AG04450 (cell line): ENCODE measurements at regions not wholly inside any gene's neighbourhood (a gene's known extent, or its start where the extent isn't known, plus 50 kb on each side); places are given as distances from the start of the nearest gene placed in this dataset.

Experiments used
- CTCF ChIA-PET: fragments of 300-600, 350-600 bp; formaldehyde crosslinking; extraction: SDS; loops from one replicate; lab custom pipeline; 2022; ENCODE audit warnings: antibody characterized with exemption, inconsistent platforms; lab: Charles Lee
- POLR2A ChIA-PET: fragments of 350-600 bp; formaldehyde crosslinking; extraction: SDS; loops from one replicate; lab custom pipeline; 2021; ENCODE audit warnings: antibody characterized with exemption, inconsistent platforms; lab: Yijun Ruan, JAX
- DNase-seq: peaks from one replicate; pipeline ENCODE4 v3.0.0-alpha.2; 2011; ENCODE audit warnings: low read depth, low spot score
- H3K27ac ChIP-seq: one replicate; pipeline ENCODE4 v1.5.1; 2012; ENCODE audit warnings: low read depth, low read length, control low read depth
- H3K27me3 ChIP-seq: one replicate; pipeline ENCODE4 v1.6.0; 2012; ENCODE audit warnings: low read length; ENCODE audit not compliant: control insufficient read depth, insufficient read depth
- H3K4me3 ChIP-seq: 2 replicates; pipeline ENCODE4 v1.5.1; 2011; ENCODE audit warnings: mild to moderate bottlenecking, low read depth, low read length, control low read depth
- H3K9me3 ChIP-seq: 2 replicates; pipeline ENCODE4 v1.5.1; 2012; ENCODE audit warnings: low read length; ENCODE audit not compliant: control insufficient read depth, insufficient read depth
- CTCF ChIP-seq: IDR thresholded peaks from 2 replicates; pipeline ENCODE4 v1.5.1; 2011; ENCODE audit warnings: low read depth, low read length, control low read depth, inconsistent platforms

- TF ChIP-seq CTCF, result no peak
- Histone ChIP-seq H3K27ac (no peak overlapping the region), H3K27me3 (no peaks in the 10 kb centered on the region), H3K4me3 (no peak overlapping the region), H3K9me3 (peaks cover 77% of the 10 kb centered on the region)
- POLR2A ChIA-PET, result no interaction called here
- DNase-seq, result no peak
- CTCF ChIA-PET, result no interaction called here
Measured at GRCh38 chr22:49603016-49603415, 224.7 kb downstream of the BRD1 start.

- H3K9me3 ChIP-seq, result peaks cover 75% of the 10 kb centered on the region
- CTCF ChIA-PET, result no interaction called here
- no peak for DNase-seq
Measured at GRCh38 chr22:49602481-49602880, 225.2 kb downstream of the BRD1 start.

GRCh38 chr22:49601614-49602321 lies 225.9 kb downstream of the BRD1 start:
- ChIA-PET CTCF (no interaction called here), POLR2A (no interaction called here)
- H3K4me3 ChIP-seq, result no peak overlapping the region
- no peak for DNase-seq
- H3K27ac ChIP-seq, result no peak overlapping the region
- TF ChIP-seq CTCF, result no peak
- no peaks in the 10 kb centered on the region for H3K27me3 ChIP-seq
- H3K9me3 ChIP-seq, result peaks cover 69% of the 10 kb centered on the region

More at GRCh38 chr22:49602481-49602880, 225.2 kb downstream of the BRD1 start:
- no peak for TF ChIP-seq CTCF
- POLR2A ChIA-PET, result no interaction called here
- H3K27ac ChIP-seq, result no peak overlapping the region
- no peaks in the 10 kb centered on the region for H3K27me3 ChIP-seq
- H3K4me3 ChIP-seq, result no peak overlapping the region

GRCh38 chr22:49600891-49601431 lies 226.7 kb downstream of the BRD1 start:
- POLR2A ChIA-PET, result no interaction called here
- Histone ChIP-seq H3K4me3 (no peak overlapping the region), H3K9me3 (peaks cover 65% of the 10 kb centered on the region), H3K27me3 (no peaks in the 10 kb centered on the region), H3K27ac (no peak overlapping the region)
- CTCF ChIA-PET, result no interaction called here
- no peak for TF ChIP-seq CTCF
- DNase-seq, result no peak

- no peak for DNase-seq
- CTCF ChIA-PET, result no interaction called here
- Histone ChIP-seq H3K27ac (no peak overlapping the region), H3K27me3 (no peaks in the 10 kb centered on the region), H3K4me3 (no peak overlapping the region), H3K9me3 (peaks cover 65% of the 10 kb centered on the region)
- TF ChIP-seq CTCF, result no peak
- POLR2A ChIA-PET, result no interaction called here
Measured at GRCh38 chr22:49600468-49600867, 227.2 kb downstream of the BRD1 start.
